HEK293 (cell line): ENCODE measurements at regions not wholly inside any gene's neighbourhood (a gene's known extent, or its start where the extent isn't known, plus 50 kb on each side); places are given as distances from the start of the nearest gene placed in this dataset.

Experiments
- CTCF ChIA-PET: fragments of 350-600 bp; formaldehyde crosslinking; extraction: SDS; loops from one replicate; lab custom pipeline; 2021; ENCODE audit warnings: antibody characterized with exemption; lab: Yijun Ruan, JAX
- POLR2A ChIA-PET: fragments of 300-600 bp; formaldehyde crosslinking; extraction: SDS; loops from one replicate; lab custom pipeline; 2020; ENCODE audit warnings: antibody characterized with exemption, inconsistent platforms; lab: Yijun Ruan, JAX
- H3K27ac ChIP-seq: fragments of 200-500 bp; sonication (Bioruptor generic); 2 replicates; pipeline ENCODE4 v1.5.1; 2014; ENCODE audit warnings: low read depth, low read length, control low read depth, inconsistent platforms; ENCODE audit errors: extremely low read depth
- H3K36me3 ChIP-seq, 2 experiments: fragments of 200-500 bp in 1 of 2; sonication (Bioruptor generic) in 1 of 2; 1 replicate in 1 of 2; 2 replicates in 1 of 2; pipeline ENCODE4 v1.5.1; 2014 to 2017; ENCODE audit warnings: inconsistent platforms in 2 of 2, low read length in 2 of 2; ENCODE audit not compliant: control insufficient read depth in 2 of 2, insufficient read depth in 1 of 2
- H3K4me1 ChIP-seq: fragments of 200-500 bp; sonication (Bioruptor generic); 2 replicates; pipeline ENCODE4 v1.5.1; 2014; ENCODE audit warnings: mild to moderate bottlenecking, low read length, inconsistent platforms; ENCODE audit not compliant: control insufficient read depth, insufficient read depth
- H3K4me3 ChIP-seq: 2 replicates; pipeline ENCODE4 v1.5.1; 2011; ENCODE audit warnings: low read depth, mild to moderate bottlenecking, control low read depth, low read length, moderate library complexity
- H3K9me3 ChIP-seq: fragments of 200-500 bp; sonication (Bioruptor generic); 2 replicates; pipeline ENCODE4 v1.5.1; 2014; ENCODE audit warnings: low read depth, low read length, inconsistent platforms; ENCODE audit not compliant: control insufficient read depth, insufficient read depth
- KLF1 ChIP-seq: fragments of 450-650 bp; formaldehyde crosslinking; IDR thresholded peaks from 2 replicates; pipeline ENCODE4 v1.5.1; 2016; ENCODE audit warnings: missing biosample characterization, missing genetic modification characterization
- KLF16 ChIP-seq: fragments of 450-650 bp; formaldehyde crosslinking; IDR thresholded peaks from 2 replicates; pipeline ENCODE4 v1.5.1; 2017; ENCODE audit warnings: missing biosample characterization, missing genetic modification characterization
- KLF8 ChIP-seq: fragments of 450-650 bp; formaldehyde crosslinking; IDR thresholded peaks from 2 replicates; pipeline ENCODE4 v1.5.1; 2016; ENCODE audit warnings: missing biosample characterization, missing genetic modification characterization
- PRDM1 ChIP-seq: fragments of 450-650 bp; formaldehyde crosslinking; IDR thresholded peaks from 2 replicates; pipeline ENCODE4; 2016; ENCODE audit warnings: missing biosample characterization, missing genetic modification characterization
- REPIN1 ChIP-seq: fragments of 450-650 bp; formaldehyde crosslinking; IDR thresholded peaks from 2 replicates; pipeline ENCODE4 v1.5.1; 2017; ENCODE audit warnings: missing biosample characterization, missing genetic modification characterization, low read depth
- ZBTB7A ChIP-seq: fragments of 450-650 bp; formaldehyde crosslinking; IDR thresholded peaks from 2 replicates; pipeline ENCODE4 v1.5.1; 2016; ENCODE audit warnings: low read depth, missing biosample characterization, missing genetic modification characterization
- ZFHX2 ChIP-seq: fragments of 450-650 bp; formaldehyde crosslinking; conservative IDR thresholded peaks from 2 replicates; pipeline ENCODE4 v1.5.1; 2016; ENCODE audit warnings: missing biosample characterization, missing genetic modification characterization
- ZNF121 ChIP-seq: fragments of 450-650 bp; formaldehyde crosslinking; IDR thresholded peaks from 2 replicates; pipeline ENCODE4 v1.5.1; 2016; ENCODE audit warnings: missing biosample characterization, missing genetic modification characterization
- ZNF202 ChIP-seq: fragments of 450-650 bp; formaldehyde crosslinking; IDR thresholded peaks from 2 replicates; pipeline ENCODE4 v1.5.1; 2016; ENCODE audit warnings: missing biosample characterization, missing genetic modification characterization, borderline replicate concordance
- ZNF292 ChIP-seq: fragments of 450-650 bp; formaldehyde crosslinking; IDR thresholded peaks from 2 replicates; pipeline ENCODE4 v1.5.1; 2016; ENCODE audit warnings: low read depth, missing biosample characterization, missing genetic modification characterization, borderline replicate concordance
- ZNF311 ChIP-seq: fragments of 450-650 bp; formaldehyde crosslinking; IDR thresholded peaks from 2 replicates; pipeline ENCODE4 v1.5.1; 2017; ENCODE audit warnings: missing biosample characterization, missing genetic modification characterization, borderline replicate concordance
- ZNF354C ChIP-seq: fragments of 450-650 bp; formaldehyde crosslinking; IDR thresholded peaks from 2 replicates; pipeline ENCODE4 v1.5.1; 2016; ENCODE audit warnings: missing biosample characterization, missing genetic modification characterization, low read depth, borderline replicate concordance
- ZNF514 ChIP-seq: fragments of 450-650 bp; formaldehyde crosslinking; IDR thresholded peaks from 2 replicates; pipeline ENCODE4 v1.5.1; 2016; ENCODE audit warnings: missing biosample characterization, missing genetic modification characterization
- ZNF677 ChIP-seq: fragments of 450-650 bp; IDR thresholded peaks from 2 replicates; pipeline ENCODE4 v1.5.0; 2018; ENCODE audit warnings: missing biosample characterization, mild to moderate bottlenecking, missing genetic modification characterization, moderate library complexity
- ZNF701 ChIP-seq: fragments of 450-650 bp; formaldehyde crosslinking; IDR thresholded peaks from 2 replicates; pipeline ENCODE4 v1.5.1; 2016; ENCODE audit warnings: missing biosample characterization, missing genetic modification characterization
- ZNF785 ChIP-seq: fragments of 450-650 bp; formaldehyde crosslinking; IDR thresholded peaks from 2 replicates; pipeline ENCODE4 v1.5.1; 2016; ENCODE audit warnings: missing biosample characterization, missing genetic modification characterization
- TF ChIP-seq, protein P1 (sequence below): IDR thresholded peaks from 2 replicates; pipeline ENCODE4 v1.6.1; 2011; ENCODE audit warnings: mild to moderate bottlenecking, low read depth, low read length, borderline replicate concordance
- TF ChIP-seq, protein P2 (sequence below): fragments of 450-650 bp; formaldehyde crosslinking; IDR thresholded peaks from 2 replicates; pipeline ENCODE4 v1.5.1; 2017; ENCODE audit warnings: missing biosample characterization, missing genetic modification characterization
- TF ChIP-seq, protein P3 (sequence below): fragments of 450-650 bp; formaldehyde crosslinking; IDR thresholded peaks from 2 replicates; pipeline ENCODE4 v1.5.1; 2017; ENCODE audit warnings: missing biosample characterization, missing genetic modification characterization
- TF ChIP-seq, protein P4 (sequence below): fragments of 450-650 bp; formaldehyde crosslinking; IDR thresholded peaks from 2 replicates; pipeline ENCODE4 v1.5.1; 2016; ENCODE audit warnings: missing biosample characterization, missing genetic modification characterization

DNA sequence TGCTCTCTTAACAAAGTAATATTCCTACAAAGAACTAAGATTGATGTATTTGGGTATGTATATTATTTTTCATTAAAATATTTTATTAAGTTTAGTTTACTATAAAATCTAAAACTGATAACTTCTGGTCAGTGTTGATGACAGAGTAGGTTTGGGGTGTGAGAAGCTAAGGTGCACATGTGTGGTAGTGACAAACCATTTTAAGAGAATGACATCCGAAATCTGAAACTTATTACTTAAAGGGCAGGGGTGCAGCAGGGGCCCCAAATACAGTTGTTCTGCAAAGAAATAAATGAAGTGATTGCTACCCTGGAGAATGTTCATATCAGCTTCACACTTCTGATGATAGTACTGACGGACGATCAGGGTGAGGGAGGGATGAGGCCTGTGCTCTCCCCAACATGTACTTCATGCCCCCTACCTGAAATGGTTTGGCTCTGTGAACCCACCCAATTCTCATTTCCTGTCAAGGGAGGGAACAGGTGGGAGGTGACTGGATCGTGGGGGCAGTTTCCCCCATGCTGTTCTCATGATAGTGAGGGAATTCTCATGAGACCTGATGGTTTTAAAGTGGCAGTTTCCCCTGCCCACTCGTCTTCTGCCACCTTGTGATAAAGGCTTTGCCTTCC lies 125.3 kb upstream of the RFX3 start:
- Histone ChIP-seq H3K27ac (no peak overlapping the region), H3K4me3 (no peak overlapping the region), H3K36me3 (no peaks in the 10 kb centered on the region), H3K9me3 (no peaks in the 10 kb centered on the region), H3K4me1 (no peaks in the 10 kb centered on the region)
- POLR2A ChIA-PET: no interaction called here
- no peak for TF ChIP-seq KLF16
- TF ChIP-seq ZNF354C (tag by site-specific recombination): no peak
- TF ChIP-seq ZNF514 (tag by site-specific recombination): no peak
- TF ChIP-seq ZNF311 (tag by site-specific recombination): no peak
- TF ChIP-seq, protein P1, sequence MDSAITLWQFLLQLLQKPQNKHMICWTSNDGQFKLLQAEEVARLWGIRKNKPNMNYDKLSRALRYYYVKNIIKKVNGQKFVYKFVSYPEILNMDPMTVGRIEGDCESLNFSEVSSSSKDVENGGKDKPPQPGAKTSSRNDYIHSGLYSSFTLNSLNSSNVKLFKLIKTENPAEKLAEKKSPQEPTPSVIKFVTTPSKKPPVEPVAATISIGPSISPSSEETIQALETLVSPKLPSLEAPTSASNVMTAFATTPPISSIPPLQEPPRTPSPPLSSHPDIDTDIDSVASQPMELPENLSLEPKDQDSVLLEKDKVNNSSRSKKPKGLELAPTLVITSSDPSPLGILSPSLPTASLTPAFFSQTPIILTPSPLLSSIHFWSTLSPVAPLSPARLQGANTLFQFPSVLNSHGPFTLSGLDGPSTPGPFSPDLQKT: no peak
- TF ChIP-seq ZNF785: no peak
- no peak for TF ChIP-seq PRDM1 (tag by site-specific recombination)
- no peak for TF ChIP-seq ZFHX2 (tag by site-specific recombination)
- TF ChIP-seq REPIN1 (tag by site-specific recombination): no peak
- TF ChIP-seq KLF1: no peak
- no peak for TF ChIP-seq ZNF701
- no peak for TF ChIP-seq ZBTB7A
- no peak for TF ChIP-seq ZNF677
- no peak for TF ChIP-seq ZNF121
- TF ChIP-seq, protein P2, sequence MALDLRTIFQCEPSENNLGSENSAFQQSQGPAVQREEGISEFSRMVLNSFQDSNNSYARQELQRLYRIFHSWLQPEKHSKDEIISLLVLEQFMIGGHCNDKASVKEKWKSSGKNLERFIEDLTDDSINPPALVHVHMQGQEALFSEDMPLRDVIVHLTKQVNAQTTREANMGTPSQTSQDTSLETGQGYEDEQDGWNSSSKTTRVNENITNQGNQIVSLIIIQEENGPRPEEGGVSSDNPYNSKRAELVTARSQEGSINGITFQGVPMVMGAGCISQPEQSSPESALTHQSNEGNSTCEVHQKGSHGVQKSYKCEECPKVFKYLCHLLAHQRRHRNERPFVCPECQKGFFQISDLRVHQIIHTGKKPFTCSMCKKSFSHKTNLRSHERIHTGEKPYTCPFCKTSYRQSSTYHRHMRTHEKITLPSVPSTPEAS: no peak
- no peak for TF ChIP-seq KLF8 (tag by site-specific recombination)
- TF ChIP-seq, protein P3, sequence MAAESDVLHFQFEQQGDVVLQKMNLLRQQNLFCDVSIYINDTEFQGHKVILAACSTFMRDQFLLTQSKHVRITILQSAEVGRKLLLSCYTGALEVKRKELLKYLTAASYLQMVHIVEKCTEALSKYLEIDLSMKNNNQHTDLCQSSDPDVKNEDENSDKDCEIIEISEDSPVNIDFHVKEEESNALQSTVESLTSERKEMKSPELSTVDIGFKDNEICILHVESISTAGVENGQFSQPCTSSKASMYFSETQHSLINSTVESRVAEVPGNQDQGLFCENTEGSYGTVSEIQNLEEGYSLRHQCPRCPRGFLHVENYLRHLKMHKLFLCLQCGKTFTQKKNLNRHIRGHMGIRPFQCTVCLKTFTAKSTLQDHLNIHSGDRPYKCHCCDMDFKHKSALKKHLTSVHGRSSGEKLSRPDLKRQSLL (tag by site-specific recombination): no peak
- no peak for TF ChIP-seq ZNF292
- TF ChIP-seq, protein P4, sequence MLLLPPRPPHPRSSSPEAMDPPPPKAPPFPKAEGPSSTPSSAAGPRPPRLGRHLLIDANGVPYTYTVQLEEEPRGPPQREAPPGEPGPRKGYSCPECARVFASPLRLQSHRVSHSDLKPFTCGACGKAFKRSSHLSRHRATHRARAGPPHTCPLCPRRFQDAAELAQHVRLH: no peak
- CTCF ChIA-PET: interaction anchor here (0.6 kb wide), 1 partner anchor 472 kb away, joined by 3 read pairs; no protein-coding TSS in a partner anchor

DNA sequence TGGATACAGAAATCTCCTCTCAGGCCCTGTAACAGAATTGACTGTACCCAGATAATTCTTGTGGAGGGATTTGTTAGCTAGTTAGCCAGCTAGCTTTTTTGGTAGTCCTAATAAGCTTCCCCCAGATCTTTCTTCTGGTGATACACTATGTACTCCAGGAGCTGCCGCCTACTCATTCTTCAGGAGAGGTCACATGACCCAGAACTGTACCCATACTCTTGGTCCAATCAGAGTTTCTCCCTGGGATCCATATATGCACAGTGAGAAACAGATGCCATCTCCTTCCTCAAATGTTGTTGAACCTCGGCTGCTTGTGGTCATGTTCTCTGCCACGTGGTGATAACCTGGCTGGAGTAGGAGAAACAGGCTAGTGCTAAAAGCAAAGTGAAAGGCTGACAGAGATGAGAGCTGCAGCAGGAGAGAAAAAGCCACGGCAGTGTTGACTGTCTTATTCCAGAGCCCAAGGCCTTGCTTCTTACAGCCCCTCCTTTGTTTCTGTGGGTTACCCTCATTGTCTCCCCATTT lies 123.0 kb upstream of the RFX3 start:
- Histone ChIP-seq H3K27ac (no peak overlapping the region), H3K4me3 (no peak overlapping the region), H3K4me1 (no peaks in the 10 kb centered on the region), H3K36me3 (no peaks in the 10 kb centered on the region), H3K9me3 (no peaks in the 10 kb centered on the region)
- POLR2A ChIA-PET: no interaction called here
- CTCF ChIA-PET: interaction anchor here (0.6 to 0.9 kb wide), 4 partner anchors 11 to 1182 kb away, joined by 3 to 6 read pairs (median 3); no protein-coding TSS in a partner anchor
- TF ChIP-seq ZNF202 (tag by site-specific recombination): no peak
